Endothelial cell of umbilical vein (primary cell): ENCODE measurements at regions not wholly inside any gene's neighbourhood (a gene's known extent, or its start where the extent isn't known, plus 50 kb on each side); places are given as distances from the start of the nearest gene placed in this dataset.

Source experiments
- BruUV-seq: library from RNA; stranded (reverse); fragments of 400-500 nt; replicated peaks from 2 replicates; lab custom pipeline; 2021; lab: Mats Ljungman, UMichigan
- CTCF ChIA-PET: fragments of 300-600, 350-600 bp; sonication (Branson Sonifier 250); formaldehyde crosslinking; loops from one replicate; lab custom pipeline; 2021; ENCODE audit warnings: antibody characterized with exemption, inconsistent platforms; lab: Charles Lee
- POLR2A ChIA-PET: fragments of 300-600, 350-600 bp; sonication (Branson Sonifier 250); formaldehyde crosslinking; loops from one replicate; lab custom pipeline; 2021; ENCODE audit warnings: antibody characterized with exemption, inconsistent platforms; lab: Charles Lee
- DNase-seq: peaks from one replicate; pipeline ENCODE4 v3.0.0-alpha.2; 2011; ENCODE audit warnings: low read depth, low spot score
- FAIRE-seq: peaks from 2 replicates; lab custom pipeline; 2011; peaks lifted over from hg19 to GRCh38; lab: Jason Lieb, UNC
- H2AFZ ChIP-seq: 2 replicates; pipeline ENCODE4 v1.6.0; 2012; ENCODE audit warnings: low read depth, low read length, control low read depth, inconsistent platforms
- H3K27ac ChIP-seq: 2 replicates; pipeline ENCODE4 v1.5.1; 2011; ENCODE audit warnings: low read depth, mild to moderate bottlenecking, control low read depth, low read length, moderate library complexity; ENCODE audit not compliant: insufficient read depth
- H3K27me3 ChIP-seq, 2 experiments: 2 replicates each; pipeline versions ENCODE4 v1.6.0 to v1.6.1; 2011; ENCODE audit warnings: low read length in 2 of 2, mixed read lengths in 1 of 2; ENCODE audit not compliant: control insufficient read depth in 2 of 2, insufficient read depth in 2 of 2
- H3K36me3 ChIP-seq, 2 experiments: 2 replicates in 1 of 2; 3 replicates in 1 of 2; pipeline ENCODE4 v1.5.1; 2011; ENCODE audit warnings: low read length in 2 of 2, mild to moderate bottlenecking in 1 of 2, moderate library complexity in 1 of 2; ENCODE audit not compliant: control insufficient read depth in 2 of 2, insufficient read depth in 2 of 2; ENCODE audit errors: extremely low read depth in 1 of 2
- H3K4me1 ChIP-seq: 3 replicates; pipeline ENCODE4 v1.5.1; 2011; ENCODE audit warnings: mild to moderate bottlenecking, low read length; ENCODE audit not compliant: control insufficient read depth, insufficient read depth; ENCODE audit errors: extremely low read depth
- H3K4me2 ChIP-seq: 2 replicates; pipeline ENCODE4 v1.6.1; 2011; ENCODE audit warnings: low read length, control low read depth, mixed read lengths; ENCODE audit not compliant: insufficient read depth
- H3K4me3 ChIP-seq, 3 experiments: fragments of 200-600 bp in 1 of 3; sonication (generic), shearing (Covaris generic) in 1 of 3; replicated peaks in 1 of 3; 2 replicates each; pipeline ENCODE4 v1.5.1; 2011 to 2016; ENCODE audit warnings: control low read depth in 3 of 3, low read length in 3 of 3, mild to moderate bottlenecking in 2 of 3, inconsistent platforms in 1 of 3, low read depth in 1 of 3, moderate library complexity in 1 of 3; ENCODE audit not compliant: insufficient read depth in 1 of 3
- H3K79me2 ChIP-seq: 2 replicates; pipeline ENCODE4 v1.6.0; 2012; ENCODE audit warnings: low read length, inconsistent platforms; ENCODE audit not compliant: control insufficient read depth, insufficient read depth
- H3K9ac ChIP-seq: replicated peaks from 2 replicates; pipeline ENCODE3; 2011; ENCODE audit warnings: low read length, control low read depth; ENCODE audit not compliant: insufficient read depth; ENCODE audit errors: extremely low read depth
- H3K9me1 ChIP-seq: replicated peaks from 3 replicates; pipeline ENCODE4 v1.6.0; 2011; ENCODE audit warnings: mild to moderate bottlenecking, low read length; ENCODE audit not compliant: control insufficient read depth, insufficient read depth; ENCODE audit errors: extremely low read depth
- H3K9me3 ChIP-seq: replicated peaks from 2 replicates; pipeline ENCODE4 v1.5.1; 2012; ENCODE audit warnings: low read length, inconsistent platforms; ENCODE audit not compliant: control insufficient read depth, insufficient read depth
- H4K20me1 ChIP-seq: replicated peaks from 2 replicates; pipeline ENCODE3; 2011; ENCODE audit warnings: mild to moderate bottlenecking, low read length; ENCODE audit not compliant: control insufficient read depth, insufficient read depth; ENCODE audit errors: extremely low read depth
- CTCF ChIP-seq, 2 donors: IDR thresholded peaks; 1 replicate in 1 of 2; 2 replicates in 1 of 2; pipeline ENCODE4 v1.5.1; 2011; ENCODE audit warnings: low read length in 2 of 2, mild to moderate bottlenecking in 2 of 2, moderate library complexity in 2 of 2, control low read depth in 1 of 2, inconsistent platforms in 1 of 2, low read depth in 1 of 2; ENCODE audit not compliant: insufficient read depth in 1 of 2; ENCODE audit errors: extremely low read depth in 1 of 2
- EZH2 ChIP-seq: IDR thresholded peaks from 2 replicates; pipeline ENCODE4 v1.6.1; 2012; ENCODE audit warnings: borderline replicate concordance, low read depth, mild to moderate bottlenecking, moderate library complexity, low read length, inconsistent platforms; ENCODE audit not compliant: severe bottlenecking
- FOS ChIP-seq: IDR thresholded peaks from 2 replicates; pipeline ENCODE4 v1.6.1; 2011; ENCODE audit warnings: mild to moderate bottlenecking, low read length, moderate library complexity, borderline replicate concordance; ENCODE audit not compliant: insufficient read depth
- GATA2 ChIP-seq: IDR thresholded peaks from 2 replicates; pipeline ENCODE4 v1.7.0; 2011; ENCODE audit warnings: low read depth, mild to moderate bottlenecking, moderate library complexity, mixed read lengths, low read length; ENCODE audit not compliant: insufficient read length, insufficient read depth
- JUN ChIP-seq: IDR thresholded peaks from 2 replicates; pipeline ENCODE4 v1.6.1; 2011; ENCODE audit warnings: borderline replicate concordance, low read depth; ENCODE audit not compliant: insufficient read length, insufficient read depth
- MYC ChIP-seq: IDR thresholded peaks from one replicate; pipeline ENCODE4 v1.6.1; 2011; ENCODE audit warnings: mild to moderate bottlenecking, low read depth, low read length
- POLR2A ChIP-seq: IDR thresholded peaks from 2 replicates; pipeline ENCODE4 v1.6.1; 2012; ENCODE audit warnings: low read depth, mild to moderate bottlenecking, control low read depth, low read length
- POLR2AphosphoS5 ChIP-seq: IDR thresholded peaks from 2 replicates; pipeline ENCODE4 v1.6.1; 2012; ENCODE audit warnings: low read depth, mild to moderate bottlenecking, control low read depth, low read length, moderate library complexity; ENCODE audit not compliant: insufficient read depth
- dilution Hi-C: fragments of 300-500 bp; cut with MboI; formaldehyde crosslinking; loops from one replicate; pipeline ENCODE4 v1.15.0; 2019; ENCODE audit warnings: low sequenced_read_pairs; ENCODE audit not compliant: extremely low pct_ligation_motif_present
- intact Hi-C: fragments of 100-400 bp; cut with micrococcal nuclease; formaldehyde crosslinking; loops from one replicate; pipeline ENCODE4 v1.10.0; 2022
- TF ChIP-seq, protein P1 (sequence below): IDR thresholded peaks from 2 replicates; pipeline ENCODE4 v1.6.1; 2011; ENCODE audit not compliant: insufficient read depth, insufficient read length

DNA sequence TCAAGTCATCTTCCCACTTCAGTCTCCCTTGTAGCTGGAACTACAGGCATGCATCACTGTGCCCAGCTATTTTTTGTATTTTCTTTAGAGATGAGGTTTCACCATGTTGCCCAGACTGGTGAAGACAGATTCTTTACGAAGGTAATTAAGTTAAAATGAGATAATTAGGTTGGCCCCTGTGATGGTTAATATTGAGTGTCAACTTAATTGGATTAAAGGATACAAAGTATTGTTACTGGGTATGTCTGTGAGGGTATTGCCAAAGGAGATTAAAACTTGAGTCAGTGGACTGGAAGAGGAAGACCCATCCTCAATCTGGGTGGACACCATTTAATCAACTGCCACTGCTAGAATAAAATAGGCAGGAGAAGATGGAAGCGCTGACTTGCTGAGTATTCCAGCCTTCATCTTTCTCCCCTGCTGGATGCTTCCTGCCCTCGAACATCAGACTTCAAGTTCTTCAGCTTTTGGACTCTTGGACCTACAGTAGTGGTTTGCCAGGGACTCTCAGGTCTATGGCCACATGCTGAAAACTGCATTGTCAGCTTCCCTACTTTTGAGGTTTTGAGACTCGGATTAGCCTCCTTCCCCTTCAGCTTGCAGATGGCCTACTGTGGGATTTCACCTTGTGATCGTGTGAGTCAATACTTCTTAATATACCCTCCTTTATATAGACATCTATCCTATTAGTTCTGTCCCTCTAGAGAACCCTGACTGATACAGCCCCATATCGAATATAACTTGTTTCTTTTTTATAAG, 269.1 kb downstream of the TMX3 start:
- FAIRE-seq: no peak
- H3K9me1 ChIP-seq: no peaks in the 10 kb centered on the region

More for the DNA sequence above, 269.1 kb downstream of the TMX3 start:
- H3K36me3 ChIP-seq: no peaks in the 10 kb centered on the region
- no peaks in the 10 kb centered on the region for H3K4me1 ChIP-seq
- BruUV-seq: no TSS peak
- dilution Hi-C loops (no loop called here), intact Hi-C loops (no loop called here)
- POLR2A ChIA-PET: no interaction called here
- no peak overlapping the region for H3K27ac ChIP-seq
- no peak overlapping the region for H3K4me2 ChIP-seq
- H4K20me1 ChIP-seq: no peaks in the 10 kb centered on the region
- H3K4me3 ChIP-seq: no peak overlapping the region
- CTCF ChIA-PET: no interaction called here
- H3K9ac ChIP-seq: no peak overlapping the region
- H3K9me3 ChIP-seq: no peaks in the 10 kb centered on the region
- no peak for DNase-seq
- no peaks in the 10 kb centered on the region for H3K27me3 ChIP-seq
- no peak overlapping the region for H2AFZ ChIP-seq
- H3K79me2 ChIP-seq: no peaks in the 10 kb centered on the region
- TF ChIP-seq, protein P1, sequence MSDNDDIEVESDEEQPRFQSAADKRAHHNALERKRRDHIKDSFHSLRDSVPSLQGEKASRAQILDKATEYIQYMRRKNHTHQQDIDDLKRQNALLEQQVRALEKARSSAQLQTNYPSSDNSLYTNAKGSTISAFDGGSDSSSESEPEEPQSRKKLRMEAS: no peak
- TF ChIP-seq GATA2 (no peak), FOS (no peak), POLR2A (no peak), CTCF (IDR thresholded peaks at IDR 0.05; ENCODE audit: extremely low read depth in 1 of 2, insufficient read depth in 1 of 2, low read depth in 1 of 2, low read length in 2 of 2) (no peak), POLR2AphosphoS5 (no peak), EZH2 (no peak), MYC (no peak), JUN (no peak)
